SKM-1 treated with dmso at 0.1 percent for 144 hours (cell line): ENCODE measurements at regions not wholly inside any gene's neighbourhood (a gene's known extent, or its start where the extent isn't known, plus 50 kb on each side); places are given as distances from the start of the nearest gene placed in this dataset.

Experiments used
- DNase-seq: peaks from one replicate; lab custom pipeline; 2025; ENCODE audit not compliant: unreplicated experiment; lab: John Stamatoyannopoulos, UW

- DNase-seq = no peak
These were observed 442.4 kb downstream of the CCSER2 start for GRCh38 chr10:84770824-84771223.

- DNase-seq = peak; percentile 12
These were observed 455.0 kb downstream of the CCSER2 start for GRCh38 chr10:84783386-84783785.

GRCh38 chr10:84783909-84784308, 455.5 kb downstream of the CCSER2 start:
- DNase-seq = no peak

- no peak for DNase-seq
These were observed 456.4 kb downstream of the CCSER2 start for GRCh38 chr10:84784749-84785148.

GRCh38 chr10:84789026-84789425, 460.6 kb downstream of the CCSER2 start:
- no peak for DNase-seq

GRCh38 chr10:84798312-84798711, 469.9 kb downstream of the CCSER2 start:
- no peak for DNase-seq

- no peak for DNase-seq
These were observed 472.8 kb downstream of the CCSER2 start for GRCh38 chr10:84801156-84801555.

GRCh38 chr10:84801916-84802315, 473.5 kb downstream of the CCSER2 start:
- DNase-seq = no peak

- no peak for DNase-seq
These were observed 476.8 kb downstream of the CCSER2 start for GRCh38 chr10:84805149-84805548.

- DNase-seq = no peak
These were observed 482.7 kb downstream of the CCSER2 start for GRCh38 chr10:84811113-84811512.

GRCh38 chr10:84818961-84819360, 490.6 kb downstream of the CCSER2 start:
- DNase-seq = no peak

- DNase-seq = peak; percentile 1
These were observed 491.7 kb downstream of the CCSER2 start for GRCh38 chr10:84820120-84820519.

GRCh38 chr10:84820596-84820995, 492.2 kb downstream of the CCSER2 start:
- DNase-seq = no peak

GRCh38 chr10:84822931-84823630, 494.7 kb downstream of the CCSER2 start:
- DNase-seq = no peak

GRCh38 chr10:84824525-84824924, 496.1 kb downstream of the CCSER2 start:
- no peak for DNase-seq

- DNase-seq = no peak
These were observed 496.9 kb downstream of the CCSER2 start for GRCh38 chr10:84825330-84825729.

- no peak for DNase-seq
These were observed 498.3 kb downstream of the CCSER2 start for GRCh38 chr10:84826704-84827103.

- DNase-seq = no peak
These were observed 500.7 kb downstream of the CCSER2 start for GRCh38 chr10:84829131-84829530.

- DNase-seq = no peak
These were observed 508.8 kb downstream of the CCSER2 start for GRCh38 chr10:84837041-84837812.

GRCh38 chr10:84837877-84838276, 509.5 kb downstream of the CCSER2 start:
- DNase-seq = no peak

GRCh38 chr10:84838851-84839250, 510.5 kb downstream of the CCSER2 start:
- no peak for DNase-seq

GRCh38 chr10:84842593-84842992, 514.2 kb downstream of the CCSER2 start:
- DNase-seq = no peak

GRCh38 chr10:84844461-84844860, 516.1 kb downstream of the CCSER2 start:
- no peak for DNase-seq
